IMR-90 (cell line): ENCODE measurements at regions not wholly inside any gene's neighbourhood (a gene's known extent, or its start where the extent isn't known, plus 50 kb on each side); places are given as distances from the start of the nearest gene placed in this dataset.

Experiments used
- ATAC-seq: fragments of 200-7000 bp; cut with Tn5 transposase; 2 replicates; pipeline ENCODE4 v1.9.1; 2020; ENCODE audit warnings: low read depth, mild to moderate bottlenecking, moderate library complexity
- BruUV-seq: library from RNA; stranded (reverse); fragments of 400-500 nt; replicated peaks from 2 replicates; lab custom pipeline; 2021; lab: Mats Ljungman, UMichigan
- CTCF ChIA-PET: fragments of 300-600 bp; formaldehyde crosslinking; extraction: SDS; loops from one replicate; lab custom pipeline; 2021; ENCODE audit warnings: antibody characterized with exemption; lab: Yijun Ruan, JAX
- POLR2A ChIA-PET: fragments of 300-600 bp; sonication (Branson Sonifier 250); formaldehyde crosslinking; loops from one replicate; lab custom pipeline; 2022; ENCODE audit warnings: antibody characterized with exemption; ENCODE audit not compliant: unreplicated experiment; lab: Charles Lee
- DNase-seq: peaks from one replicate; pipeline ENCODE4 v3.0.0; 2013
- H2AFZ ChIP-seq: replicated peaks from 2 replicates; pipeline ENCODE3; 2013; ENCODE audit warnings: low read length, mild to moderate bottlenecking; ENCODE audit not compliant: poor library complexity
- H2AK5ac ChIP-seq: 2 replicates; pipeline ENCODE4 v1.6.1; 2013; ENCODE audit warnings: low read depth, low read length, inconsistent platforms
- H2AK9ac ChIP-seq: replicated peaks from 2 replicates; pipeline ENCODE3; 2013; ENCODE audit warnings: mild to moderate bottlenecking, low read depth, low read length, moderate library complexity; ENCODE audit not compliant: poor library complexity
- H2BK120ac ChIP-seq: 2 replicates; pipeline ENCODE4 v1.6.1; 2013; ENCODE audit warnings: low read depth, low read length, inconsistent platforms
- H2BK15ac ChIP-seq: 3 replicates; pipeline ENCODE4 v1.6.1; 2013; ENCODE audit warnings: low read depth, low read length, inconsistent platforms
- H2BK20ac ChIP-seq: 2 replicates; pipeline ENCODE4 v1.6.1; 2013; ENCODE audit warnings: low read depth, mild to moderate bottlenecking, inconsistent platforms, low read length, moderate library complexity
- H2BK5ac ChIP-seq: 2 replicates; pipeline ENCODE4 v1.6.1; 2013; ENCODE audit warnings: mild to moderate bottlenecking, low read depth, low read length, inconsistent platforms; ENCODE audit not compliant: poor library complexity, severe bottlenecking
- H3K14ac ChIP-seq: replicated peaks from 2 replicates; pipeline ENCODE4 v1.6.1; 2013; ENCODE audit warnings: low read depth, low read length, inconsistent platforms
- H3K18ac ChIP-seq: 2 replicates; pipeline ENCODE4 v1.6.1; 2013; ENCODE audit warnings: low read depth, low read length, control low read depth
- H3K23ac ChIP-seq: 2 replicates; pipeline ENCODE4 v1.6.1; 2013; ENCODE audit warnings: low read depth, low read length, inconsistent platforms
- H3K27ac ChIP-seq: 2 replicates; pipeline ENCODE4 v1.5.1; 2013; ENCODE audit warnings: mild to moderate bottlenecking, control low read depth, low read length; ENCODE audit not compliant: insufficient read depth
- H3K27me3 ChIP-seq: 2 replicates; pipeline ENCODE4 v1.6.1; 2013; ENCODE audit warnings: low read length; ENCODE audit not compliant: control insufficient read depth, insufficient read depth
- H3K36me3 ChIP-seq: 2 replicates; pipeline ENCODE4 v1.6.1; 2013; ENCODE audit warnings: low read length, mixed read lengths; ENCODE audit not compliant: control insufficient read depth, insufficient read depth
- H3K4ac ChIP-seq: 2 replicates; pipeline ENCODE4 v1.6.1; 2013; ENCODE audit warnings: low read depth, low read length, inconsistent platforms
- H3K4me1 ChIP-seq: 2 replicates; pipeline ENCODE4 v1.6.1; 2013; ENCODE audit warnings: low read length, mixed read lengths; ENCODE audit not compliant: control insufficient read depth, insufficient read depth
- H3K4me2 ChIP-seq: 2 replicates; pipeline ENCODE4 v1.6.1; 2013; ENCODE audit warnings: low read depth, mild to moderate bottlenecking, control low read depth, low read length, moderate library complexity
- H3K4me3 ChIP-seq: 2 replicates; pipeline ENCODE4 v1.5.1; 2013; ENCODE audit warnings: low read depth, mild to moderate bottlenecking, control low read depth, low read length, moderate library complexity; ENCODE audit not compliant: insufficient read depth
- H3K56ac ChIP-seq: 2 replicates; pipeline ENCODE4 v1.6.1; 2013; ENCODE audit warnings: low read length, inconsistent platforms; ENCODE audit not compliant: insufficient read depth; ENCODE audit errors: extremely low read depth
- H3K79me1 ChIP-seq, 2 experiments: 2 replicates each; pipeline ENCODE4 v1.6.1; 2013; ENCODE audit warnings: low read length in 2 of 2, inconsistent platforms in 1 of 2, low read depth in 1 of 2
- H3K9ac ChIP-seq: 2 replicates; pipeline ENCODE4 v1.6.1; 2013; ENCODE audit warnings: low read depth, low read length, control low read depth
- H3K9me1 ChIP-seq: 2 replicates; pipeline ENCODE4 v1.6.1; 2013; ENCODE audit warnings: low read length, inconsistent platforms; ENCODE audit not compliant: insufficient read depth
- H3K9me3 ChIP-seq: 2 replicates; pipeline ENCODE4 v1.6.1; 2013; ENCODE audit warnings: low read length; ENCODE audit not compliant: control insufficient read depth, insufficient read depth
- H4K20me1 ChIP-seq: 2 replicates; pipeline ENCODE4 v1.6.1; 2013; ENCODE audit warnings: low read length, inconsistent platforms; ENCODE audit not compliant: insufficient read depth
- H4K5ac ChIP-seq: 2 replicates; pipeline ENCODE4 v1.6.1; 2013; ENCODE audit warnings: mild to moderate bottlenecking, low read depth, low read length, control low read depth
- H4K8ac ChIP-seq, 2 experiments: 2 replicates each; pipeline ENCODE4 v1.6.1; 2013; ENCODE audit warnings: low read depth in 2 of 2, low read length in 2 of 2, control low read depth in 1 of 2, inconsistent platforms in 1 of 2
- H4K91ac ChIP-seq: 2 replicates; pipeline ENCODE4 v1.6.1; 2013; ENCODE audit warnings: low read depth, low read length, inconsistent platforms; ENCODE audit not compliant: insufficient read depth
- CEBPB ChIP-seq: IDR thresholded peaks from 2 replicates; pipeline ENCODE4 v1.6.1; 2012; ENCODE audit warnings: low read depth, low read length, improper control_type of control experiment
- CTCF ChIP-seq: conservative IDR thresholded peaks from 2 replicates; pipeline ENCODE4 v1.5.1; 2012; ENCODE audit warnings: mild to moderate bottlenecking, low read depth, low read length, improper control_type of control experiment
- FOS ChIP-seq: fragments of 150-350 bp; IDR thresholded peaks from 2 replicates; pipeline ENCODE4 v1.6.1; 2016; ENCODE audit warnings: low read depth, low read length
- NFE2L2 ChIP-seq: fragments of 150-350 bp; IDR thresholded peaks from 2 replicates; pipeline ENCODE4 v1.6.1; 2016; ENCODE audit warnings: low read depth, mild to moderate bottlenecking, low read length
- POLR2A ChIP-seq: IDR thresholded peaks from 2 replicates; pipeline ENCODE4 v1.6.1; 2012; ENCODE audit warnings: mild to moderate bottlenecking, low read depth, low read length
- SMC3 ChIP-seq: fragments of 150-350 bp; IDR thresholded peaks from 2 replicates; pipeline ENCODE4 v1.6.1; 2016; ENCODE audit warnings: low read depth, mild to moderate bottlenecking, antibody characterized with exemption, low read length, moderate library complexity
- WGBS, 2 experiments: methylation state at CpG; one replicate each; pipeline versions ENCODE4 v1.1.5 to v1.1.7; 2013; ENCODE audit warnings: missing lambda C conversion rate in 2 of 2; ENCODE audit not compliant: insufficient read length in 1 of 2; ENCODE audit errors: extremely low coverage in 2 of 2; 5-methylcytosine and 5-hydroxymethylcytosine counted together
- dilution Hi-C: fragments of 300-500 bp; cut with HindIII; formaldehyde crosslinking; loops from one replicate; pipeline ENCODE4 v1.14.3; 2018; ENCODE audit warnings: low sequenced_read_pairs; ENCODE audit not compliant: unreplicated experiment
- in situ Hi-C: fragments of 300-500 bp; cut with MboI; formaldehyde crosslinking; loops from 3 replicates; pipeline ENCODE4 v1.14.3; 2019; ENCODE audit warnings: low sequenced_read_pairs, inconsistent platforms, mixed read lengths
- intact Hi-C: fragments of 100-400 bp; cut with micrococcal nuclease; formaldehyde crosslinking; loops from 2 replicates; pipeline ENCODE4 v1.10.0; 2022
- TF ChIP-seq, protein P1 (sequence below): fragments of 150-350 bp; IDR thresholded peaks from 2 replicates; pipeline ENCODE4 v1.6.1; 2016; ENCODE audit warnings: low read depth, mild to moderate bottlenecking, low read length, moderate library complexity, borderline replicate concordance

DNA sequence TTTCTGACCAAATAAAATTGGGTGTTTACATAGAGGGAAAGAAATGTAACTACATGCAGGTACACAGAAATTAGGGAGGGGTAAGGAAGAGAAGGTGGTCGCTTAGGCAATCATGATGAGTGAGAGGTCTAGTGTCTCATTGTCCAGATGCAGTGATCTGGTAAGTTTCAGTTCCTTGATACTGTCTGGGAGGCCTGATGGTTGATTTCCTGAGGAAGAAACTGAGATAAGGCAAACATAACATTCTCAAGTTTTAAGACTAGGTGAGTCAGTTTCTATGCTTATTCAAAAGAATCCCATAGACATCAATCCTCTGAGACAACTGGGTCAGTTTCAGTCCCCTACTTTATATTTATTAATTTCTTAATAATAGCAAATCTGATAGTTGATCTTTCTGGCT lies 843.3 kb upstream of the CDH10 start:
- ChIA-PET POLR2A (no interaction called here), CTCF (no interaction called here)
- H3K18ac ChIP-seq: no peak overlapping the region
- H3K79me1 ChIP-seq: no peaks in the 10 kb centered on the region
- no peak for DNase-seq
- H4K5ac ChIP-seq: no peak overlapping the region
- H3K9me3 ChIP-seq: no peaks in the 10 kb centered on the region
- H3K36me3 ChIP-seq: no peaks in the 10 kb centered on the region
- no peak overlapping the region for H3K9ac ChIP-seq
- no peak overlapping the region for H2BK20ac ChIP-seq
- no peak overlapping the region for H4K91ac ChIP-seq
- H4K20me1 ChIP-seq: no peaks in the 10 kb centered on the region
- no peak overlapping the region for H2AK9ac ChIP-seq
- no peaks in the 10 kb centered on the region for H3K4me1 ChIP-seq
- H3K4ac ChIP-seq: no peak overlapping the region
- in situ Hi-C loops: no loop called here
- no peaks in the 10 kb centered on the region for H3K27me3 ChIP-seq
- H2BK120ac ChIP-seq: no peak overlapping the region
- H2AK5ac ChIP-seq: no peak overlapping the region
- intact Hi-C loops: no loop called here
- H3K4me3 ChIP-seq: no peak overlapping the region
- no peak overlapping the region for H3K4me2 ChIP-seq
- H3K23ac ChIP-seq: no peak overlapping the region
- no peak overlapping the region for H2BK5ac ChIP-seq
- no peaks in the 10 kb centered on the region for H3K9me1 ChIP-seq
- TF ChIP-seq CEBPB: no peak
- TF ChIP-seq FOS: no peak
- no peak for TF ChIP-seq CTCF
- no peak for TF ChIP-seq NFE2L2
- TF ChIP-seq POLR2A: no peak
- no peak for TF ChIP-seq SMC3
- TF ChIP-seq, protein P1, sequence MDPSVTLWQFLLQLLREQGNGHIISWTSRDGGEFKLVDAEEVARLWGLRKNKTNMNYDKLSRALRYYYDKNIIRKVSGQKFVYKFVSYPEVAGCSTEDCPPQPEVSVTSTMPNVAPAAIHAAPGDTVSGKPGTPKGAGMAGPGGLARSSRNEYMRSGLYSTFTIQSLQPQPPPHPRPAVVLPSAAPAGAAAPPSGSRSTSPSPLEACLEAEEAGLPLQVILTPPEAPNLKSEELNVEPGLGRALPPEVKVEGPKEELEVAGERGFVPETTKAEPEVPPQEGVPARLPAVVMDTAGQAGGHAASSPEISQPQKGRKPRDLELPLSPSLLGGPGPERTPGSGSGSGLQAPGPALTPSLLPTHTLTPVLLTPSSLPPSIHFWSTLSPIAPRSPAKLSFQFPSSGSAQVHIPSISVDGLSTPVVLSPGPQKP: no peak
- dilution Hi-C loops: no loop called here
- no peak overlapping the region for H3K27ac ChIP-seq
- ATAC-seq: no peak
- H3K56ac ChIP-seq: no peak overlapping the region
- no CpG with 5 or more reads among the region's 1 CpG for WGBS, 2 experiments
- no peak overlapping the region for H2BK15ac ChIP-seq
- H4K8ac ChIP-seq: no peak overlapping the region
- no peak overlapping the region for H2AFZ ChIP-seq
- BruUV-seq: no TSS peak
- H3K14ac ChIP-seq: no peak overlapping the region
